ENCODE measurements at regions not wholly inside any gene's neighbourhood (a gene's known extent, or its start where the extent isn't known, plus 50 kb on each side); places are given as distances from the start of the nearest gene placed in this dataset.

DNA sequence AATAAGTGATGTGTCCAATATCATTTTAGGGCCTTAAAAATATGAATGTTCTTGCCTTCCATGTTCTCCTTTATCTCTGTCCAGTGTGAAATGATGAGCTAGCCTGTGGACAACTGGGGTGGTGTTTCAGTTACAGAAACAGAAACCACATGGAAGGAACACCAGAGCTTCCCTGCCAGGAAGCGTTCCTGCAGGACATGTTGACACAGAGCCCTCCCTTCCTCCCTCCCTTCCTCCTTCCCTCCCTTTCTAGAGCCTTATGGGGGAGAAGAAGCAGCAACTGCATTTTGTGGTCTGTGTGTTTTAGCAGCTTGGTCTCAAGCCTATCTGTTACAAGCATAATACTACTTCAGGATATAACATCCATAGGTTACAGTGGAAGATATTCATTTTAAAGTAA is 539.7 kb upstream of the NETO1 start:
- Histone ChIP-seq H3K27ac (no peak overlapping the region), H3K4me3 (no peak overlapping the region), H3K27me3 (ENCODE audit: insufficient read depth in 3 of 3, low read length in 2 of 3) (no peaks in the 10 kb centered on the region), H3K36me3 (ENCODE audit: insufficient read depth in 1 of 2, low read depth in 1 of 2) (no peaks in the 10 kb centered on the region), H3K9me3 (no peaks in the 10 kb centered on the region), H3K4me1 (no peaks in the 10 kb centered on the region)
- ATAC-seq (no peak), DNase-seq (no peak)
- WGBS, 3 donors, result 13 to 37% (median 14%) methylated on average over 1 of the region's 1 CpG
- no peak for TF ChIP-seq CTCF (IDR thresholded peaks at IDR 0.05)
- intact Hi-C loops (cut with DNase I), result no loop called here

- H3K4me3 ChIP-seq, result no peak overlapping the region
- 74 to 81% (median 81%) methylated on average over 4 of the region's 4 CpGs for WGBS, 3 donors
- DNase-seq (no peak), ATAC-seq (no peak)
- no peak overlapping the region for H3K27ac ChIP-seq
- no peaks in the 10 kb centered on the region for H3K9me3 ChIP-seq
- no peaks in the 10 kb centered on the region for H3K4me1 ChIP-seq
- no peak for TF ChIP-seq CTCF (IDR thresholded peaks at IDR 0.05)
- no peaks in the 10 kb centered on the region for H3K27me3 ChIP-seq (ENCODE audit: insufficient read depth in 3 of 3, low read length in 2 of 3)
- no peaks in the 10 kb centered on the region for H3K36me3 ChIP-seq (ENCODE audit: insufficient read depth in 1 of 2, low read depth in 1 of 2)
- intact Hi-C loops (cut with DNase I), result no loop called here
These were observed 516.5 kb upstream of the NETO1 start for GRCh38 chr18:73384246-73384645.

GRCh38 chr18:73381699-73382036 is 513.9 kb upstream of the NETO1 start:
- Histone ChIP-seq H3K4me3 (no peak overlapping the region), H3K9me3 (no peaks in the 10 kb centered on the region), H3K27ac (no peak overlapping the region), H3K27me3 (ENCODE audit: insufficient read depth in 3 of 3, low read length in 2 of 3) (no peaks in the 10 kb centered on the region), H3K36me3 (ENCODE audit: insufficient read depth in 1 of 2, low read depth in 1 of 2) (no peaks in the 10 kb centered on the region), H3K4me1 (no peaks in the 10 kb centered on the region)
- no peak for TF ChIP-seq CTCF (IDR thresholded peaks at IDR 0.05)
- no peak for ATAC-seq
- intact Hi-C loops (cut with DNase I), result no loop called here
- DNase-seq, result no peak

DNA sequence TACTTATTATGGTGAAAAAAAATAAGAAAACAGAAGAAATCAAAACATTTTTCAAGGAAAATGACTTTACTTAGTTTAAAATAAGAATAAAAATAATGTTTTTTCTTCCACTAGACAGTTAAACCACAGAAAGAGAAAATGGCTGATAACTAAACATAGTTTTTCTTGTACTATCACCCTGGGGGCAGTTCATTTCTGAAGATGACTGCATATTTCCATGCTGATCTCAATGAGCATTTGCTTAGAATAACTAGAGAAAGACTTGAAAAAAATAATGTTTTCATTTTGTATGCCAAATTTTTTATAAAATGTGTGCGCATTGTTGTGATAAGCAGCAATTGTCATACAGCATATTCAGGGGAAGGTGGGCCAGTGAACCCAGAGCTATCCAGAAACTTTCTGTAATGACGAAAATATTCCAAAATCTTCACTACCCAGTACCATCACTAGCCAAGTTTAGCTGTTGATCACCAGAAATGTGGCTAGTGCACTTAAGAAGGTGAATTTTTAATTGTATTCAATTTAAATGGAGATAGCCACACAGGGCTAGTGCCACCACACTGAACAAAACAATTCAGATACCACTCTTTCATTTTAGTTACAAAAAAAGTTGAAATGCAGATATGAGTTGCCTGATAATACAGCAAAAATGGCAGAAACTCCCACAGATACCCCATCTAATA is 513.4 kb upstream of the NETO1 start:
- no peaks in the 10 kb centered on the region for H3K4me1 ChIP-seq
- no peak for ATAC-seq
- no peaks in the 10 kb centered on the region for H3K36me3 ChIP-seq (ENCODE audit: insufficient read depth in 1 of 2, low read depth in 1 of 2)
- WGBS, 3 donors, result 75 to 86% (median 83%) methylated on average over 2 of the region's 2 CpGs
- no peak overlapping the region for H3K27ac ChIP-seq
- no peak for TF ChIP-seq CTCF (IDR thresholded peaks at IDR 0.05)
- no peaks in the 10 kb centered on the region for H3K9me3 ChIP-seq
- DNase-seq, result no peak
- no peak overlapping the region for H3K4me3 ChIP-seq
- intact Hi-C loops (cut with DNase I), result no loop called here
- H3K27me3 ChIP-seq (ENCODE audit: insufficient read depth in 3 of 3, low read length in 2 of 3), result no peaks in the 10 kb centered on the region

DNA sequence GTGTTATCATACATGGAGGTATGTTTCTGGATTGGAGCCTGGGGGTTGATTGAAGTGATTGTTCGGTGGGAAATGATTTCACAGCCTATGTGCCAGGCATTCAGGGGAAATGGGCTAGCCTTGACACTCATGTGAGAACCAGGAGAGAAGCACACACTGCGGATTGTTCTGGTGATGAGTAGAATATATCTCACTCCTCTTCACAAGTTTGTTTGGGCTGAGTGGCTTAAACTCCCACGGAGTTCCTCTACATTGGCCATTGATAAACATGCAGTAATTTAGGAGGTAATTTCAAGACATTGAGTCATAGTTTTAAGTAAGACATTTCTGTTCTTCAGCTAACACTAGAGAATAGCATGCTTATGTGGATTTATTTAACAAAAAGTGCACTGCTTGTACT is 498.9 kb upstream of the NETO1 start:
- intact Hi-C loops (cut with DNase I), result no loop called here
- Histone ChIP-seq H3K4me1 (no peaks in the 10 kb centered on the region), H3K27ac (no peak overlapping the region), H3K4me3 (no peak overlapping the region), H3K27me3 (ENCODE audit: insufficient read depth in 3 of 3, low read length in 2 of 3) (no peaks in the 10 kb centered on the region), H3K36me3 (ENCODE audit: insufficient read depth in 1 of 2, low read depth in 1 of 2) (no peaks in the 10 kb centered on the region), H3K9me3 (no peaks in the 10 kb centered on the region)
- ATAC-seq (no peak), DNase-seq (no peak)
- 89 to 92% (median 90%) methylated on average over 3 of the region's 3 CpGs for WGBS, 3 donors
- no peak for TF ChIP-seq CTCF (IDR thresholded peaks at IDR 0.05)
